H9 (cell line): ENCODE measurements at regions not wholly inside any gene's neighbourhood (a gene's known extent, or its start where the extent isn't known, plus 50 kb on each side); places are given as distances from the start of the nearest gene placed in this dataset.

Experiments used
- DNase-seq: peaks from one replicate; pipeline ENCODE4 v3.0.0-alpha.2; 2017
- H2AFZ ChIP-seq: one replicate; pipeline ENCODE4 v1.6.1; 2013; ENCODE audit warnings: mild to moderate bottlenecking, low read length, control low read depth, moderate library complexity
- H2AK5ac ChIP-seq: 2 replicates; pipeline ENCODE4 v1.6.1; 2013; ENCODE audit warnings: low read length, control low read depth, mixed read lengths; ENCODE audit not compliant: insufficient read length
- H2BK120ac ChIP-seq: one replicate; pipeline ENCODE4 v1.6.1; 2013; ENCODE audit warnings: low read depth, mild to moderate bottlenecking, low read length, control low read depth, inconsistent platforms; ENCODE audit not compliant: poor library complexity, severe bottlenecking
- H2BK12ac ChIP-seq: 2 replicates; pipeline ENCODE4 v1.6.1; 2013; ENCODE audit warnings: low read length, control low read depth, mixed read lengths, low read depth; ENCODE audit not compliant: insufficient read length
- H2BK15ac ChIP-seq: 2 replicates; pipeline ENCODE4 v1.6.1; 2013; ENCODE audit warnings: low read depth, low read length, control low read depth
- H2BK20ac ChIP-seq: one replicate; pipeline ENCODE4 v1.6.1; 2013; ENCODE audit warnings: low read depth, mild to moderate bottlenecking, low read length, control low read depth, inconsistent platforms; ENCODE audit not compliant: poor library complexity, severe bottlenecking
- H2BK5ac ChIP-seq: 2 replicates; pipeline ENCODE4 v1.6.1; 2013; ENCODE audit warnings: low read length, control low read depth, mixed read lengths; ENCODE audit not compliant: insufficient read length
- H3K14ac ChIP-seq: 2 replicates; pipeline ENCODE4 v1.6.1; 2013; ENCODE audit warnings: low read length, control low read depth; ENCODE audit not compliant: insufficient read depth
- H3K18ac ChIP-seq: 2 replicates; pipeline ENCODE4 v1.6.1; 2013; ENCODE audit warnings: low read depth, mild to moderate bottlenecking, mixed read lengths, low read length, control low read depth; ENCODE audit not compliant: insufficient read length
- H3K23ac ChIP-seq: 2 replicates; pipeline ENCODE4 v1.6.1; 2013; ENCODE audit warnings: low read length, control low read depth, mixed read lengths, low read depth; ENCODE audit not compliant: insufficient read length
- H3K23me2 ChIP-seq: 2 replicates; pipeline ENCODE4 v1.6.1; 2013; ENCODE audit warnings: low read depth, mild to moderate bottlenecking, mixed read lengths, low read length, control low read depth; ENCODE audit not compliant: insufficient read length, poor library complexity, severe bottlenecking
- H3K27ac ChIP-seq: 2 replicates; pipeline ENCODE4 v1.5.1; 2013; ENCODE audit warnings: low read length, control low read depth, mixed read lengths, low read depth; ENCODE audit not compliant: insufficient read length
- H3K27me3 ChIP-seq: 2 replicates; pipeline ENCODE4 v1.6.1; 2013; ENCODE audit warnings: low read length, control low read depth, inconsistent platforms; ENCODE audit not compliant: insufficient read depth
- H3K4ac ChIP-seq: 2 replicates; pipeline ENCODE4 v1.6.1; 2013; ENCODE audit warnings: low read depth, mild to moderate bottlenecking, control low read depth, inconsistent platforms, low read length, moderate library complexity
- H3K4me1 ChIP-seq: 2 replicates; pipeline ENCODE4 v1.6.1; 2013; ENCODE audit warnings: low read length, control low read depth, inconsistent platforms; ENCODE audit not compliant: insufficient read depth
- H3K4me2 ChIP-seq: 2 replicates; pipeline ENCODE4 v1.6.1; 2013; ENCODE audit warnings: low read length, control low read depth, mixed read lengths; ENCODE audit not compliant: insufficient read length, insufficient read depth
- H3K56ac ChIP-seq: 2 replicates; pipeline ENCODE4 v1.6.1; 2013; ENCODE audit warnings: low read depth, mild to moderate bottlenecking, mixed read lengths, low read length, control low read depth; ENCODE audit not compliant: insufficient read length
- H3K79me1 ChIP-seq: 2 replicates; pipeline ENCODE4 v1.6.1; 2013; ENCODE audit warnings: low read depth, mild to moderate bottlenecking, moderate library complexity, low read length, control low read depth, inconsistent platforms; ENCODE audit not compliant: insufficient read depth, poor library complexity, severe bottlenecking
- H3K79me2 ChIP-seq: 2 replicates; pipeline ENCODE4 v1.6.1; 2013; ENCODE audit warnings: low read length, control low read depth, inconsistent platforms; ENCODE audit not compliant: insufficient read depth
- H3K9ac ChIP-seq: 2 replicates; pipeline ENCODE4 v1.6.1; 2013; ENCODE audit warnings: low read length, control low read depth, mixed read lengths; ENCODE audit not compliant: insufficient read length; ENCODE audit errors: extremely low read depth
- H3K9me3 ChIP-seq: one replicate; pipeline ENCODE4 v1.6.1; 2013; ENCODE audit warnings: low read depth, low read length, inconsistent platforms; ENCODE audit not compliant: control insufficient read depth
- H3T11ph ChIP-seq: one replicate; pipeline ENCODE4 v1.6.1; 2013; ENCODE audit warnings: mild to moderate bottlenecking, low read length, control low read depth, inconsistent platforms
- H4K20me1 ChIP-seq: one replicate; pipeline ENCODE4 v1.6.1; 2013; ENCODE audit not compliant: control insufficient read depth, insufficient read length, insufficient read depth
- H4K5ac ChIP-seq: 2 replicates; pipeline ENCODE4 v1.6.1; 2013; ENCODE audit warnings: low read depth, mild to moderate bottlenecking, mixed read lengths, low read length, control low read depth; ENCODE audit not compliant: insufficient read length
- H4K8ac ChIP-seq: replicated peaks from 2 replicates; pipeline ENCODE4 v1.6.1; 2013; ENCODE audit warnings: low read length, control low read depth, mixed read lengths, low read depth; ENCODE audit not compliant: insufficient read length
- H4K91ac ChIP-seq: 2 replicates; pipeline ENCODE4 v1.6.1; 2013; ENCODE audit warnings: low read depth, mild to moderate bottlenecking, moderate library complexity, mixed read lengths, low read length, control low read depth; ENCODE audit not compliant: insufficient read length
- H3K27ac Mint-ChIP-seq, 3 experiments: 2 replicates in 2 of 3; 3 replicates in 1 of 3; pipeline ENCODE4 v1.8.0; 2020 to 2021; ENCODE audit warnings: mixed read lengths in 3 of 3, mild to moderate bottlenecking in 1 of 3, moderate library complexity in 1 of 3
- H3K27me3 Mint-ChIP-seq: 2 replicates; pipeline ENCODE4 v1.8.0; 2021; ENCODE audit warnings: low read depth, mild to moderate bottlenecking, moderate library complexity, mixed read lengths
- H3K36me3 Mint-ChIP-seq, 3 experiments: 2 replicates in 2 of 3; 3 replicates in 1 of 3; pipeline ENCODE4 v1.8.0; 2020 to 2021; ENCODE audit warnings: low read depth in 3 of 3, mixed read lengths in 3 of 3; ENCODE audit not compliant: insufficient read depth in 1 of 3
- H3K4me1 Mint-ChIP-seq, 2 experiments: 2 replicates each; pipeline ENCODE4 v1.8.0; 2020; ENCODE audit warnings: mixed read lengths in 2 of 2
- H3K4me3 Mint-ChIP-seq, 2 experiments: 2 replicates in 1 of 2; 3 replicates in 1 of 2; pipeline ENCODE4 v1.8.0; 2020 to 2021; ENCODE audit warnings: mild to moderate bottlenecking in 2 of 2, mixed read lengths in 2 of 2, moderate library complexity in 1 of 2
- H3K9me3 Mint-ChIP-seq, 2 experiments: 2 replicates in 1 of 2; 3 replicates in 1 of 2; pipeline ENCODE4 v1.8.0; 2020; ENCODE audit warnings: mild to moderate bottlenecking in 2 of 2, mixed read lengths in 2 of 2, moderate library complexity in 1 of 2
- WGBS: extraction: QIAGEN DNeasy Blood & Tissue Kit; methylation state at CpG from one replicate; pipeline ENCODE4 v1.1.7; 2013; ENCODE audit warnings: missing lambda C conversion rate, low lambda C conversion rate, mixed read lengths; ENCODE audit not compliant: insufficient read length; ENCODE audit errors: extremely low coverage; 5-methylcytosine and 5-hydroxymethylcytosine counted together
- TF ChIP-seq, protein P1 (sequence below): fragments of 200-600 bp; sonication (generic); conservative IDR thresholded peaks from 3 replicates; pipeline ENCODE4 v1.8.0; 2021; ENCODE audit warnings: antibody characterized with exemption, mild to moderate bottlenecking

DNA sequence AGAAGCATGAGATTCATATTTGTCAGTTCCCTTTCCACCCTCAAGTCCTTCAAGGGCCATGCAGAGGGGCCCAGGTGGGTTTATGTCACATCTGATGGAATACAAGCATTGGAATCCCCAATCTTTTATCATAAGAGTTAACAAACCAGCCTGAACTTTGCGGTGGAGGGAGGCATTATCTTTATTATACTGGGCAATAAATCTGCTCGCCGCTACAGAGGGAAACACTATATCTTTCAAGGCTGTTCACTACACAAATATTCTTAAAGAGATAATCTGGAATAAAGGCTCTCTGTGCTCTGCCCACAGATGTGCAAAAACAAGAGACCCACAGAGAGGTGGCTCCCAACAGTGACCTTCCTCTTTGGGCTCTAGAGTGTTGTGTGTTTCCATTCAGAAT lies 153.6 kb upstream of the PLEKHA5 start:
- Mint-ChIP-seq H3K27me3 (no peaks in the 10 kb centered on the region), H3K36me3 (peaks cover 16 to 30% (median 17%) of the 10 kb centered on the region in 3 experiments), H3K4me1 (peaks cover 46 to 49% of the 10 kb centered on the region in 2 experiments), H3K9me3 (peaks cover 17 to 23% of the 10 kb centered on the region in 2 experiments), H3K4me3 (no peak overlapping the region), H3K27ac (no peak overlapping the region)
- H3K23ac ChIP-seq = no peak overlapping the region
- no peak overlapping the region for H3T11ph ChIP-seq
- DNase-seq = no peak
- H2BK20ac ChIP-seq = no peak overlapping the region
- H2BK12ac ChIP-seq = no peak overlapping the region
- no peak overlapping the region for H3K14ac ChIP-seq
- H3K4me2 ChIP-seq = no peak overlapping the region
- no peak overlapping the region for H3K4ac ChIP-seq
- peaks cover 8% of the 10 kb centered on the region for H3K4me1 ChIP-seq
- WGBS = no CpG with 5 or more reads among the region's 3 CpGs
- no peak overlapping the region for H4K5ac ChIP-seq
- no peak overlapping the region for H2AK5ac ChIP-seq
- no peak overlapping the region for H4K91ac ChIP-seq
- H3K79me2 ChIP-seq = no peaks in the 10 kb centered on the region
- H3K9ac ChIP-seq = no peak overlapping the region
- no peak overlapping the region for H2BK5ac ChIP-seq
- no peak overlapping the region for H3K56ac ChIP-seq
- no peaks in the 10 kb centered on the region for H3K27me3 ChIP-seq
- H4K8ac ChIP-seq = no peak overlapping the region
- H3K79me1 ChIP-seq = no peaks in the 10 kb centered on the region
- TF ChIP-seq, protein P1, sequence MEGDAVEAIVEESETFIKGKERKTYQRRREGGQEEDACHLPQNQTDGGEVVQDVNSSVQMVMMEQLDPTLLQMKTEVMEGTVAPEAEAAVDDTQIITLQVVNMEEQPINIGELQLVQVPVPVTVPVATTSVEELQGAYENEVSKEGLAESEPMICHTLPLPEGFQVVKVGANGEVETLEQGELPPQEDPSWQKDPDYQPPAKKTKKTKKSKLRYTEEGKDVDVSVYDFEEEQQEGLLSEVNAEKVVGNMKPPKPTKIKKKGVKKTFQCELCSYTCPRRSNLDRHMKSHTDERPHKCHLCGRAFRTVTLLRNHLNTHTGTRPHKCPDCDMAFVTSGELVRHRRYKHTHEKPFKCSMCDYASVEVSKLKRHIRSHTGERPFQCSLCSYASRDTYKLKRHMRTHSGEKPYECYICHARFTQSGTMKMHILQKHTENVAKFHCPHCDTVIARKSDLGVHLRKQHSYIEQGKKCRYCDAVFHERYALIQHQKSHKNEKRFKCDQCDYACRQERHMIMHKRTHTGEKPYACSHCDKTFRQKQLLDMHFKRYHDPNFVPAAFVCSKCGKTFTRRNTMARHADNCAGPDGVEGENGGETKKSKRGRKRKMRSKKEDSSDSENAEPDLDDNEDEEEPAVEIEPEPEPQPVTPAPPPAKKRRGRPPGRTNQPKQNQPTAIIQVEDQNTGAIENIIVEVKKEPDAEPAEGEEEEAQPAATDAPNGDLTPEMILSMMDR = no peak
- H2AFZ ChIP-seq = no peak overlapping the region
- no peak overlapping the region for H3K27ac ChIP-seq
- no peak overlapping the region for H3K18ac ChIP-seq
- no peaks in the 10 kb centered on the region for H3K23me2 ChIP-seq
- H2BK120ac ChIP-seq = no peak overlapping the region
- no peaks in the 10 kb centered on the region for H4K20me1 ChIP-seq
- no peak overlapping the region for H2BK15ac ChIP-seq
- no peaks in the 10 kb centered on the region for H3K9me3 ChIP-seq
